Panc1 (cell line): ENCODE measurements at regions not wholly inside any gene's neighbourhood (a gene's known extent, or its start where the extent isn't known, plus 50 kb on each side); places are given as distances from the start of the nearest gene placed in this dataset.

Experiments used
- ATAC-seq: fragments of 200-7000 bp; cut with Tn5 transposase; 2 replicates; pipeline ENCODE4 v1.9.1; 2020; ENCODE audit warnings: mild to moderate bottlenecking, moderate library complexity
- BruUV-seq: library from RNA; stranded (reverse); fragments of 400-500 nt; replicated peaks from 2 replicates; lab custom pipeline; 2021; lab: Mats Ljungman, UMichigan
- CTCF ChIA-PET: fragments of 300-600 bp; sonication (Branson Sonifier 250); formaldehyde crosslinking; loops from one replicate; lab custom pipeline; 2022; ENCODE audit warnings: antibody characterized with exemption; lab: Charles Lee
- POLR2A ChIA-PET: fragments of 300-600 bp; sonication (Branson Sonifier 250); formaldehyde crosslinking; loops from one replicate; lab custom pipeline; 2022; ENCODE audit warnings: antibody characterized with exemption; lab: Charles Lee
- DNase-seq: peaks from one replicate; pipeline ENCODE4 v3.0.0-alpha.2; 2010; ENCODE audit warnings: low read depth, low spot score
- H3K27ac ChIP-seq: 2 replicates; pipeline ENCODE4 v1.5.1; 2011; ENCODE audit warnings: mild to moderate bottlenecking, low read length, inconsistent platforms
- H3K27me3 ChIP-seq: fragments of 200-500 bp; sonication (Bioruptor generic); 2 replicates; pipeline ENCODE4 v1.6.0; 2014; ENCODE audit warnings: low read length, inconsistent platforms; ENCODE audit not compliant: control insufficient read depth, insufficient read depth
- H3K36me3 ChIP-seq: fragments of 200-500 bp; sonication (Bioruptor generic); 2 replicates; pipeline ENCODE4 v1.5.1; 2014; ENCODE audit warnings: inconsistent platforms, mild to moderate bottlenecking, low read length, moderate library complexity; ENCODE audit not compliant: control insufficient read depth, insufficient read depth
- H3K4me1 ChIP-seq: 2 replicates; pipeline ENCODE4 v1.5.1; 2011; ENCODE audit warnings: inconsistent platforms, mild to moderate bottlenecking, low read length, moderate library complexity; ENCODE audit not compliant: control insufficient read depth, insufficient read depth
- H3K4me3 ChIP-seq, 2 experiments: 2 replicates each; pipeline ENCODE4 v1.5.1; 2011 to 2012; ENCODE audit warnings: low read depth in 2 of 2, low read length in 2 of 2, mild to moderate bottlenecking in 2 of 2, inconsistent platforms in 1 of 2, moderate library complexity in 1 of 2
- H3K9me3 ChIP-seq: fragments of 200-500 bp; sonication (Bioruptor generic); 2 replicates; pipeline ENCODE4 v1.5.1; 2014; ENCODE audit warnings: low read depth, mild to moderate bottlenecking, inconsistent platforms, low read length, moderate library complexity; ENCODE audit not compliant: control insufficient read depth, insufficient read depth
- CTCF ChIP-seq: fragments of 450-650 bp; IDR thresholded peaks from 2 replicates; pipeline ENCODE4 v1.5.1; 2017; ENCODE audit warnings: mild to moderate bottlenecking
- POLR2AphosphoS5 ChIP-seq: IDR thresholded peaks from 2 replicates; pipeline ENCODE4 v1.6.1; 2012; ENCODE audit warnings: mild to moderate bottlenecking, low read depth, low read length, moderate library complexity
- REST ChIP-seq, 2 experiments: IDR thresholded peaks; 2 replicates each; pipeline ENCODE4 v1.6.1; 2011 to 2012; ENCODE audit warnings: low read depth in 2 of 2, control low read depth in 1 of 2, low read length in 1 of 2, mild to moderate bottlenecking in 1 of 2, moderate library complexity in 1 of 2; ENCODE audit not compliant: insufficient read depth in 1 of 2
- SIN3A ChIP-seq: IDR thresholded peaks from 2 replicates; pipeline ENCODE4 v1.6.1; 2012; ENCODE audit warnings: low read depth, mild to moderate bottlenecking, low read length, moderate library complexity, borderline replicate concordance; ENCODE audit not compliant: insufficient read depth
- TCF7L2 ChIP-seq: IDR thresholded peaks from 2 replicates; pipeline ENCODE4 v1.6.1; 2011; ENCODE audit warnings: mild to moderate bottlenecking, low read depth, low read length, inconsistent platforms
- in situ Hi-C: cut with HindIII; loops from 2 replicates; pipeline ENCODE4 v1.10.0; 2016; ENCODE audit warnings: low sequenced_read_pairs, low pct_unique_long_range_greater_than_20kb
- intact Hi-C: fragments of 100-400 bp; cut with micrococcal nuclease; formaldehyde crosslinking; loops from one replicate; pipeline ENCODE4 v1.10.0; 2022; ENCODE audit not compliant: unreplicated experiment

- intact Hi-C loops = no loop called here
- H3K27me3 ChIP-seq = no peaks in the 10 kb centered on the region
- H3K4me3 ChIP-seq = no peak overlapping the region
- H3K36me3 ChIP-seq = no peaks in the 10 kb centered on the region
- POLR2A ChIA-PET = no interaction called here
- no peak overlapping the region for H3K27ac ChIP-seq
- no peaks in the 10 kb centered on the region for H3K4me1 ChIP-seq
- BruUV-seq = no TSS peak
- ATAC-seq (no peak), DNase-seq (no peak)
- CTCF ChIA-PET = no interaction called here
- TF ChIP-seq SIN3A = no peak
- TF ChIP-seq REST (IDR thresholded peaks at IDR 0.05; ENCODE audit: insufficient read depth in 1 of 2, low read depth in 2 of 2, low read length in 1 of 2) = no peak
- no peak for TF ChIP-seq CTCF
- TF ChIP-seq TCF7L2 = no peak
- TF ChIP-seq POLR2AphosphoS5 = no peak
- in situ Hi-C loops = no loop called here
- no peaks in the 10 kb centered on the region for H3K9me3 ChIP-seq
These were observed 360.8 kb upstream of the RGMA start for GRCh38 chr15:93449798-93450197.

- CTCF ChIA-PET = no interaction called here
- H3K4me1 ChIP-seq = no peaks in the 10 kb centered on the region
- H3K4me3 ChIP-seq = no peak overlapping the region
- no peaks in the 10 kb centered on the region for H3K27me3 ChIP-seq
- ATAC-seq (no peak), DNase-seq (no peak)
- BruUV-seq = no TSS peak
- no peak overlapping the region for H3K27ac ChIP-seq
- TF ChIP-seq POLR2AphosphoS5 = no peak
- TF ChIP-seq TCF7L2 = no peak
- TF ChIP-seq REST (IDR thresholded peaks at IDR 0.05; ENCODE audit: insufficient read depth in 1 of 2, low read depth in 2 of 2, low read length in 1 of 2) = no peak
- TF ChIP-seq CTCF = no peak; the same call in 1 of the 2 replicates
- no peak for TF ChIP-seq SIN3A
- intact Hi-C loops = no loop called here
- in situ Hi-C loops = no loop called here
- H3K9me3 ChIP-seq = no peaks in the 10 kb centered on the region
- POLR2A ChIA-PET = no interaction called here
- H3K36me3 ChIP-seq = no peaks in the 10 kb centered on the region
These were observed 349.3 kb upstream of the RGMA start for GRCh38 chr15:93438310-93438709.
